Adrenal gland (tissue), 5 donors: ENCODE measurements at regions not wholly inside any gene's neighbourhood (a gene's known extent, or its start where the extent isn't known, plus 50 kb on each side); places are given as distances from the start of the nearest gene placed in this dataset.

Experiments used
- POLR2A ChIP-seq, 2 donors: fragments of 450-650 bp; IDR thresholded peaks; one replicate each; pipeline ENCODE4 v1.6.1; 2017; ENCODE audit warnings: antibody characterized with exemption in 2 of 2, mild to moderate bottlenecking in 2 of 2, moderate library complexity in 1 of 2
- TF ChIP-seq, protein P1 (sequence below), 6 experiments: fragments of 450-650 bp in 4 of 6; fragments of 200-600 bp in 2 of 6; sonication (generic) in 1 of 6; IDR thresholded peaks; 1 replicate in 5 of 6; 2 replicates in 1 of 6; pipeline versions ENCODE4 v1.5.1 to v1.8.0; 2016 to 2021; ENCODE audit warnings: antibody characterized with exemption in 6 of 6, mild to moderate bottlenecking in 2 of 6, moderate library complexity in 1 of 6
- donor health status: DM: no; HTN: no; CAD: no.

DNA sequence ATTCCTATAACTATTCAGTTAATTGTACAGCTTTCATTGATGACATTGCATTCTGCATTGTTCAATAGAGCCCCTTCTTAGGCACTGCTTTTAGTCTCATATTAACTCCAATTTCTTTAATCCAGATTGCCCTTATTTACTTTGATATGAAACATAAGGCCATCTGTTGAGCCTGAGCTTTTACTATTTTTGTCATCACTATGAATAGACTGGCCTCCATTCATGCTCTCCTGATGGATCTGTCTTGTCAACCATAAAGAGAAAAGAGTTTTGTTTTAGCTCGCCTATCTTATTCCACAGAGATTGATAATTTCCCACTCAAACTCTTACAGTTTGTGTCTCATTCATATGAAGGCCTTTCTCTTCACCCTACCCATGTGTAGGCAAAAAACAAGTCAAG lies 159.2 kb upstream of the DTNA start:
- TF ChIP-seq, protein P1, sequence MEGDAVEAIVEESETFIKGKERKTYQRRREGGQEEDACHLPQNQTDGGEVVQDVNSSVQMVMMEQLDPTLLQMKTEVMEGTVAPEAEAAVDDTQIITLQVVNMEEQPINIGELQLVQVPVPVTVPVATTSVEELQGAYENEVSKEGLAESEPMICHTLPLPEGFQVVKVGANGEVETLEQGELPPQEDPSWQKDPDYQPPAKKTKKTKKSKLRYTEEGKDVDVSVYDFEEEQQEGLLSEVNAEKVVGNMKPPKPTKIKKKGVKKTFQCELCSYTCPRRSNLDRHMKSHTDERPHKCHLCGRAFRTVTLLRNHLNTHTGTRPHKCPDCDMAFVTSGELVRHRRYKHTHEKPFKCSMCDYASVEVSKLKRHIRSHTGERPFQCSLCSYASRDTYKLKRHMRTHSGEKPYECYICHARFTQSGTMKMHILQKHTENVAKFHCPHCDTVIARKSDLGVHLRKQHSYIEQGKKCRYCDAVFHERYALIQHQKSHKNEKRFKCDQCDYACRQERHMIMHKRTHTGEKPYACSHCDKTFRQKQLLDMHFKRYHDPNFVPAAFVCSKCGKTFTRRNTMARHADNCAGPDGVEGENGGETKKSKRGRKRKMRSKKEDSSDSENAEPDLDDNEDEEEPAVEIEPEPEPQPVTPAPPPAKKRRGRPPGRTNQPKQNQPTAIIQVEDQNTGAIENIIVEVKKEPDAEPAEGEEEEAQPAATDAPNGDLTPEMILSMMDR (IDR thresholded peaks at IDR 0.05), result no peak
- no peak for TF ChIP-seq POLR2A (IDR thresholded peaks at IDR 0.05)
